ENCODE measurements at regions not wholly inside any gene's neighbourhood (a gene's known extent, or its start where the extent isn't known, plus 50 kb on each side); places are given as distances from the start of the nearest gene placed in this dataset.

DNA sequence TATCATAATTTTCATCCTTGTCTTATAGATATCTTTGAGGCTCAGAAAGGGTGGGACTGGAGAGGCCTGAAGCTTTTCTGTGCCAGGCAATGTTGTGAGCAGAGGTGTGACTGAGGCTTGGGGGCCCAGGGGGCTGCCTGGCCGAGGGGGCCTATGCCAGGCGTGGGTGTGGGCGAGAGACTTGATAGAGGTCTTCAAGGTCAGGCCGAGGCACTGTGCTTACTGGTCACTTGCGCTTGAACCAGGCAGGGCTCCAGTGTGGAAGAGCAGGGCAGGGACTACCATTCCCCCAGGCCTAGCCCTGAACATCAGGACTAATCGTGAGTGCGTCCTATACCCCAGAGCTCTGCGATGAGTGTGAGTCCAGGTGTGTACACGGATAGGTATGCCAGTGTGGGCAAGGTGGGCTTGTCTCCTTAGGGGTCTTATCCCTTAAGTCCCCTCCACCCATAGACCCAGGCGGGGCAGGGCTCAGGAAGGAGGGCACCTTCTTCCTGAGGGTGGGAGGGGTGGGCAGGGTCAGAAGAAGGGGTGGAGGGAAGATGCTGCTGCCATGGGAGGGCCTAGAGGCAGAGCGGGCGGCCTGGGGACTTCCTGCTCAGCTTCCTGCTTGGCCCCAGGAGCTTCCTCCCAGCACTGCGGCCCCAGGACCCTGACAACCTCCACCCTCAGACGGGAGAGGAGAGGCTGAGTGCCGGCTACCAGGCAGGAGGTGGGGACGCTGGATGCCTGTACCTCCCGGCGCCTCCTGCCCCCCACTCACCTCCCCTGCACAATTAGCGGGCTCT, 84.7 kb downstream of the LINGO1 start:
- H3K4me1 Mint-ChIP-seq, result peaks cover under 1 to 4% (median 3%) of the 10 kb centered on the region in 4 donors
- POLR2A ChIA-PET, result no interaction called here
- no peak overlapping the region for H3K4me3 Mint-ChIP-seq
- DNase-seq (peak in 1 of 10 donors; percentile 55), ATAC-seq (no peak)
- H3K27me3 Mint-ChIP-seq, result peaks cover 0 to 5% (median 0%) of the 10 kb centered on the region in 5 donors
- H3K9me3 Mint-ChIP-seq, result no peaks in the 10 kb centered on the region
- no peak overlapping the region for H3K27ac Mint-ChIP-seq
- no peaks in the 10 kb centered on the region for H3K36me3 Mint-ChIP-seq

DNA sequence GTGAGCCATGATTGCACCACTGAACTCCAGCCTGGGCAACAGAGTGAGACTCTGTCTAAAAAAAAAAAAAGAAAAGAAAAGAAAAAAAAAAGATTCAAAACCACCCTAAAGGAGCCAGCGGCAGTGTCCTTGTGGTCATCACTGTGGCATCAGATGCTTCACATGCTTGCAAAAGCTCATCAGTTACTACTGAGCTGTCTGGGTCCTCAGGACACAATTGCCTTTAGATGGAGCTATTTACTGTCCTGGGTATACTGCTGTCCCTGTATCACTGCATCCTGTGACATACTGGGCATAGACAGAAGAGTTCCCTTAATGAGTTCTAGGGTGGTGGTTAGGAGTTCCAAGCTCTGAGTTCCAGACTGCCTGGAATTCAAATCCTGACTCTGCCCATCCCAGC, 85.8 kb downstream of the LINGO1 start:
- DNase-seq, result no peak
- POLR2A ChIA-PET, result no interaction called here
- Mint-ChIP-seq H3K4me3 (no peak overlapping the region), H3K36me3 (no peaks in the 10 kb centered on the region), H3K27me3 (peaks cover 0 to 4% (median 0%) of the 10 kb centered on the region in 5 donors), H3K4me1 (peaks cover 4 to 10% (median 9%) of the 10 kb centered on the region in 4 donors), H3K9me3 (no peaks in the 10 kb centered on the region), H3K27ac (no peak overlapping the region)
- no peak for ATAC-seq

DNA sequence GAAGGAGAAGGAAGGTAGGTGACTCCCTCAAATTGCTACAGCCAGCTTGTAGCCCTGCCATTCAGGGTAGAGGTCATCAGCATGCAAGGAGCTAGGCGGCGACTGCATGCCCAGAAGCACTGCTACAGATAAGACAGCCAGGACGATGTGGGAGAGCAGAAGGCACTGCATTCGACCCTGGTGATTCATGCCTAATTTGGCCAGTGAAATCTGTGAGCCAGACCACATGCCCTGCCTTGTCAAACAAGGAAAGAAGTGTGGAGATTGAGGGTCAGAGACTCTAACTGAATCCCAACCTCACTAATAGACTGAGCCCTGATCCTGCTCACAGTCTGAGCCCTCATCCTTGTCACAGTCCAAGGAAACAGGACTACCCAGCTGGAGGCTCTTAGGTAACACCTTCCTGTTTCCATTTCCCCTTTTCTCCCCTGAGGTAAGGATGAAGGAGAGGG, 86.6 kb downstream of the LINGO1 start:
- no peaks in the 10 kb centered on the region for H3K36me3 Mint-ChIP-seq
- peaks cover 4 to 10% (median 9%) of the 10 kb centered on the region in 4 donors for H3K4me1 Mint-ChIP-seq
- H3K9me3 Mint-ChIP-seq, result no peaks in the 10 kb centered on the region
- no peak overlapping the region for H3K4me3 Mint-ChIP-seq
- ATAC-seq, result no peak
- H3K27ac Mint-ChIP-seq, result no peak overlapping the region
- no peak for DNase-seq
- POLR2A ChIA-PET, result no interaction called here
- peaks cover 0 to 4% (median 0%) of the 10 kb centered on the region in 5 donors for H3K27me3 Mint-ChIP-seq

DNA sequence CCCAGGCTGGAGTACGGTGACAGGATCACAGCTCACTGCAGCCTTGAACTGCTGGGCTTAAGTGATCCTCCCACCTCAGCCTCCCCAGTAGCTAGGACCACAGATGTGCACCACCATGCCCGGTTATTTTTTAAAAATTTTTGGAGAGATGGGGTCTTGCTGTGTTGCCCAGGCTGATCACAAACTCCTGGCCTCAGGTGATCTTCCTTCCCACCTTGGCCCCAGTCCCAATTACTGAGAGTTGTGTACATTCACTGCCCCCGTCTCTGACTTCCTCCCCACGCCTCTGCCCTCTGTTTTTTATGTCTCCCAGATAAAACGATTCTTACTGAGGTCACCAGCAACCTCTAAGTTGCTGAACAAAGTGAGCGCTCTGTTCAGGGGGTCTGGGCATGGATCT, 87.7 kb downstream of the LINGO1 start:
- peaks cover 4 to 11% (median 9%) of the 10 kb centered on the region in 4 donors for H3K4me1 Mint-ChIP-seq
- no peak for ATAC-seq
- H3K27ac Mint-ChIP-seq, result no peak overlapping the region
- no peak for DNase-seq
- H3K27me3 Mint-ChIP-seq, result peaks cover 0 to 4% (median 0%) of the 10 kb centered on the region in 5 donors
- H3K9me3 Mint-ChIP-seq, result no peaks in the 10 kb centered on the region
- H3K36me3 Mint-ChIP-seq, result no peaks in the 10 kb centered on the region
- POLR2A ChIA-PET, result no interaction called here
- H3K4me3 Mint-ChIP-seq, result peak overlapping the region in 4 of 10 donors; percentile 26 to 64 (median 34)

DNA sequence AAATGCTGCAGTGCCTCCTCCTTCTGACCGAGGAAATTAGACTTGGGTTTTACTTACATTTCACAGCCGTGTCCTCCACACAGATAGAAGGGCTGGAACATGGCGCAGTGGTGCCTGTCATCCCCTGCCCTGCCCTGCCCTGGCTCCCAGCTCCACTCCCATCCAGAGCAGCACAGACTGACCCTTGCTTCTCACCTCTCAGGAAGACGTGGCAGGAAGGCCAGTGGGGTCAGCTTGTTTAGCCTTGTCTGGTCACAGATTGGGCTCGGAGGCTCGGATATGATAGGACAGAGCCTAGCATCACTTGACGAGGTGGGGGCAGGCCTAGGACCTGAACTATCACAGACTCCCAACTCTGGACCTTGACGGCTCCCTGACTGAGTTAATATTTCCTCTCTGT, 88.5 kb downstream of the LINGO1 start:
- Mint-ChIP-seq H3K27ac (peak overlapping the region in 3 of 10 donors; percentile 43 to 67 (median 66)), H3K4me3 (peak overlapping the region; percentile 16 to 90 (median 78)), H3K36me3 (no peaks in the 10 kb centered on the region), H3K4me1 (peaks cover 4 to 11% (median 9%) of the 10 kb centered on the region in 4 donors), H3K27me3 (peaks cover 0 to 4% (median 0%) of the 10 kb centered on the region in 5 donors), H3K9me3 (no peaks in the 10 kb centered on the region)
- ATAC-seq (no peak), DNase-seq (no peak)
- POLR2A ChIA-PET, result interaction anchor here (1.3 kb wide), 2 partner anchors 125 to 549 kb away, joined by 3 to 4 read pairs; no protein-coding TSS in a partner anchor

DNA sequence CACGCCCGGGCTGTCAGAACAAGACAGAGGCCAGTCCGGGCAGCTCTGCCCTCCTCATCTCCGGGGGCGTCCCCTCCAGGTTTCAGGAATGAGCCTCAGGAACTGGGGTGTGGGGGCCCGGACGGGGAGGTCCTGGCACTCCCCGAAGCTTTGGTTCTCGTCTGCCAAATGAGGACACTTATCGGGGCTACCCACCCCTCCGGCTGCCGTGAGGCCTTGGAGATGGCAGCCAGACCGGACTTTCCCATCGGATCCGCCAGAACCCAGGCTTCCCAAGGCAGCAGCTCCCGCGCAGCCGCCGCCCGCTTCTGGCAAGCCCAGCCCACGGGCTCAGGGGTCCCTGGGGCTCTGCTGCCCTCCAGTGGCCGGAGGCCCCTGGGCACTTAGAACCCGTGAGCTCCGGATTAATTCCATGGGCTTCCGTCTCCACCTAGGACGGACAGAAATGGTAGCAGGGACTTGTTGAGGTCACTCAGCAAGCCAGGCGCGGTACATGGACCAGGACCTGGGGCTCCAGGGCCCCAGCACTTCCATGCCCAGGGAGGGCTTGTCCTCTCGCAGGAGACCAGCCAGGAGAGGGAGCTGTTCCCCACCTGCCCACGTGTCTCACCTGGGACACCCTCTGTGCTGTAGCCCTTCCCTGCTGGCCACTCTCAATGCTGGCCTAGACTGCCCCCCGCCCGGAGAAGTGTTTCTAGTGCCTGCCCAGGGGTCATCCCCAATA, 89.4 kb downstream of the LINGO1 start:
- Mint-ChIP-seq H3K4me3 (peak overlapping the region; percentile 68 to 90 (median 78)), H3K36me3 (no peaks in the 10 kb centered on the region), H3K4me1 (peaks cover 4 to 14% (median 9%) of the 10 kb centered on the region in 4 donors), H3K27me3 (peaks cover 0 to 4% (median 0%) of the 10 kb centered on the region in 5 donors), H3K9me3 (no peaks in the 10 kb centered on the region), H3K27ac (peak overlapping the region in 7 of 10 donors; percentile 43 to 83 (median 66))
- DNase-seq, result peak; percentile 49 to 84 (median 73)
- ATAC-seq, result peak; percentile 96 to 99
- POLR2A ChIA-PET, result interaction anchor here (0.6 to 1.3 kb wide), 4 partner anchors 124 to 1358 kb away, joined by 3 to 4 read pairs (median 3); no protein-coding TSS in a partner anchor

DNA sequence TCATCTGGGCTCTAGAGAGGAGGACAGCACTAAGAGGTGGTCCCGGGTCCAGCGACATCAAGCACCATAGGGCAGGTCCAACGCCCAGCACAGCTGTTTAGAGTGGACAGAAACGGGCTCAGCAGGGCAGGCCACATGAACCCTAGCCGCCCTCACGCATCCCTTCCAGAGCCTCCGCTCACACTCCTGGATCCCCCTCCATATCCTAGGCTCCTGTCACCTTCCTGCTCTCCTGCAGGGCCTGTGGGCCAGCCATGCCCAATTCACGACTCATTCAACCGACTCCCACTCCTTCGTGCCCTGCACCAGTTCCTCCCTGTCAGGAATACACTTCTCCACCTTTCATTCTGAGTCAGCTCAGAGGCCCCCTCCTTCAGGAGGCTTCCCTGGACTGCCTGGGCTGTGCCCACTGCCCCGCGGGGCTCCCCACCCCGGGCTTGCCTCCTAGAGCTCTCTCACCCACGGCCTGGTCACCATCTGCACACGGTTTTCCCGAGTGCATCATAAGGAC, 90.2 kb downstream of the LINGO1 start:
- Mint-ChIP-seq H3K36me3 (no peaks in the 10 kb centered on the region), H3K9me3 (no peaks in the 10 kb centered on the region), H3K27me3 (peaks cover 0 to 4% (median 0%) of the 10 kb centered on the region in 5 donors), H3K27ac (peak overlapping the region in 4 of 10 donors; percentile 38 to 72 (median 60)), H3K4me1 (peaks cover 4 to 22% (median 9%) of the 10 kb centered on the region in 4 donors), H3K4me3 (peak overlapping the region; percentile 68 to 90 (median 78))
- DNase-seq (no peak), ATAC-seq (no peak)
- POLR2A ChIA-PET, result interaction anchor here (1.1 kb wide), 1 partner anchor 424 kb away, joined by 3 read pairs; no protein-coding TSS in a partner anchor

DNA sequence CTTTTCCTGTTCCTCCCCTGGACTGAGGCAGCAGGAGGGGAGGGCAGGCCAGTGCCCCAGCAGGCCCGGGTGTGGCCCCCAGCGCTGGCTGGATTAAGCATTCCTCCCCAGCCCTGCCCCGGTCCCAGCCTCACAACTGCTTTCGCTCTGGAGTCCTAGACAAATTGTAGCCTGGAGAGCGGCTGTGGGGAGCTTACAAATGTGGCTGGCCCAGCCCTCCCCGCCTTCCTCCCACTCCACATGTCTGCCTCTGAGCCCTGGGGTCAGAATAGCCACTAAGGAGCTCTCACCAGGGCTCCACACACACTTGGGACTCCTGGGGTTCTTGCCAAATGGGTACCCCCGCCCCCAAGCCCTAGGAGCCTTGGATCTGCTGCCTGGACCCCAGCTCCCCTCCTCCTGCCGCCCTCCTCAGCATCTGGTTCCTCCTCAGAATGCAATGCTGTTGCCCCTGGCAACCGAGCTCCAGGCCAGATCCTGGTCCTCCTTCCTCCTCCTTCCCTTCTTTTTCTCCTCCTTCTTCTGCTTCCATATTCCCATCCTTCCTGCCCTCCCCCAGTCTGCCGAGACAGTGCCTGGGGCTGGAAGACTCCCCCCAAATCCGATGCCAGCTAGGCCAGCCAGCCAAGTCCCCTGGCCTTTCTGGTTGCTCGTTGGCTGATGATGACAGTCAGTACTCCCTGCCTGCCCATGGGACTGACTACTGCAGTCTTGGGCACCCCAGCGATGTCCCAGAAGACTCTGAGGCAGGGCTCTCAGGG, 91.1 kb downstream of the LINGO1 start:
- Mint-ChIP-seq H3K36me3 (no peaks in the 10 kb centered on the region), H3K27ac (peak overlapping the region in 1 of 10 donors; percentile 51), H3K4me1 (peaks cover 4 to 23% (median 9%) of the 10 kb centered on the region in 4 donors), H3K4me3 (peak overlapping the region in 4 of 10 donors; percentile 75 to 90 (median 77)), H3K9me3 (no peaks in the 10 kb centered on the region), H3K27me3 (peaks cover 0 to 12% (median 0%) of the 10 kb centered on the region in 5 donors)
- DNase-seq, result no peak
- POLR2A ChIA-PET, result no interaction called here
- no peak for ATAC-seq

DNA sequence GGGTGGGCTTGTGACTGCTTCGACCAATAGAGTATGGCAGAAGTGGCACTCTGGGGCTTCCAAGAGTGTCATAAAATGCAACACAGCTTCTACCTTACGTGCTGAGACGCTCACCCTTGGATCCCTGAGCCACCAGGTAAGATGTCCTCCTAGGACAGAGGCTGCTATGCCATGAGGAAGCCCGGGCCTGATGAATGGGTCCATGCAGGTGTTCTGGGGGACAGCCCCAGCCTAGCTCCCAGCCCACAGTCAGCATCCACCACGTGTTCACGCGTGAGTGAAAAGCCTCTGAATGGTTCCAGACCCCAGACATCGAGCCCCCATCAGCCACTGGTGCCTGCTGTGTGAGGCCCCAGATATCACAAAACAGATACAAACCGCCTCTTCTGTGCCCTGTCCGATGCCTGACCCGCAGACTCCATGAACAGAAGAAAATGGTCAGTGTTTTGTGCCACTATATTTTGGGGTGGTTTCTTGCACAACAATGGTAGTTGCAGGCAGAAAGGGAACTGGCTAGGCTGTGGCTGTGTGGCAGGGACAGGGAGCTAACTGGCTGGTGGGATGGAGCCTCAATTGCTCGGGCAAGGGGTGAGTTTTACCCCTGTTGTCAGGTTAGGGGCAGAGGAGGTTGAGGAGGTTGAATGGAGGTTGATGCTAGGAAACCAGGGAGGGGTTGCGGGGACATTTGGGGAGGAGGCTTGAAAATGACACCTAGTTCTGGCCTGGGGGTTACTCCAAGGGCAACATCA, 92.2 kb downstream of the LINGO1 start:
- Mint-ChIP-seq H3K27me3 (peaks cover 0 to 12% (median 2%) of the 10 kb centered on the region in 5 donors), H3K36me3 (no peaks in the 10 kb centered on the region), H3K4me3 (peak overlapping the region in 3 of 10 donors; percentile 25 to 59 (median 33)), H3K27ac (peak overlapping the region in 3 of 10 donors; percentile 38 to 47 (median 40)), H3K4me1 (peaks cover 4 to 23% (median 9%) of the 10 kb centered on the region in 4 donors), H3K9me3 (no peaks in the 10 kb centered on the region)
- DNase-seq (no peak), ATAC-seq (no peak)
- POLR2A ChIA-PET, result no interaction called here

DNA sequence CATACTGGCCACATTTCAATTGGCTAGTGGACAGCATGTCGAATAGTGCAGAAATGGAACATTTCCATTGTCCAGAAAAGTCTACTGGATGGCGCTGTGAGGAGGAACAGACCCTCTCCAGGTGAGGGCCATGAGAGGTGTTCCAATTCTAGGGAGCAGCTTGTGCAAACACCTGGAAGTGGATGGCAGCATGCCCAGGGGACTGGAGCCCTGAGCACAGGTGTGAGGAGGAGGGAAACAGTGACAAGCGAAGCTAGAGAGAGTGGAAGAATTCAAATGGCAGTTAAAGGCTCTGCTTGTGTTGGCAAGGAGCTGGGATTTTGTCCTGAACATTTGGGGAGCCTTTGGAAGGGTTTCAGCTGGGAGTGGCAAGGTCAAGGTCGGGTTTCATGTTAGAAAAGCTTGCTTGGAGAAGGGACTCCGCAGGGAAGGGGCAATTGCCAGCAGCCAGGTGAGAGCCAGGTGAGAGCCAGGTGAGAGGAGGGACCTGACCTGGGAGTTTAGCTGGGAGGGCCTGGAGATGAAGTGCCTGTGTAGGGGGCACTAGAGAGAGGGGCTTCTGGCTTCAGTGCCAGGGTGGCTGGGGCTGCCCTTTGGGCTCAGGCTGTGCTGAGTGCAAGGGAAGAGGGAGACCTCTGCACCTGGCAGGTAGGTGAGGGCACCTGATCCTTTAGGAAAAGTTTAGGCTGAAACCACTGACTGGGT, 93.8 kb downstream of the LINGO1 start:
- H3K4me1 Mint-ChIP-seq, result peaks cover 4 to 23% (median 9%) of the 10 kb centered on the region in 4 donors
- ATAC-seq, result no peak
- H3K9me3 Mint-ChIP-seq, result no peaks in the 10 kb centered on the region
- H3K4me3 Mint-ChIP-seq, result peak overlapping the region in 1 of 10 donors; percentile 26
- no peaks in the 10 kb centered on the region for H3K36me3 Mint-ChIP-seq
- H3K27ac Mint-ChIP-seq, result peak overlapping the region in 1 of 10 donors; percentile 28
- H3K27me3 Mint-ChIP-seq, result peaks cover 0 to 10% (median 2%) of the 10 kb centered on the region in 5 donors
- POLR2A ChIA-PET, result interaction anchor here (0.6 kb wide), 1 partner anchor 798 kb away, joined by 3 read pairs; no protein-coding TSS in a partner anchor
- DNase-seq, result no peak

DNA sequence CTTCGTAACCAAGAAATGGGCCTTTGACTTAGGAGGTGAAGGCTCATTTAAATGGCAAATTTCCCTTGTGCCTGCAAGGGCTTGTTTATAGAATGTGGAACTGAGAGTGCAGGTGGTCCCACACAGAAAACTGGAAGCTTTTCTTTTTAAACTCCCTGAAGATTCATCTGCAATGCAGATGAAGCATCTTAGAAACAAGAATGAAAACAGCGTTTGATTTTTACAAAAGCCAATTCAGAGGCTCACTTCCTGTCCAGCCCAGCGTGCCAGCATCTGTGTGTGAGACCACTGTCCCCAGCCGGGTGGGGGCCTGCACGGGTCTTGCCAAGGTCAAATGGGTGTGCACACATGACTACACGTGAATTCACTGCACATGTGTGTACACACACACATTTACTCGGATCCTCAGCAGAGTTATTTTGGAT, 94.7 kb downstream of the LINGO1 start:
- H3K27me3 Mint-ChIP-seq, result peaks cover 0 to 10% (median 4%) of the 10 kb centered on the region in 5 donors
- no peaks in the 10 kb centered on the region for H3K36me3 Mint-ChIP-seq
- H3K27ac Mint-ChIP-seq, result no peak overlapping the region
- no peak for ATAC-seq
- no peaks in the 10 kb centered on the region for H3K9me3 Mint-ChIP-seq
- no peak for DNase-seq
- H3K4me1 Mint-ChIP-seq, result peaks cover 3 to 23% (median 7%) of the 10 kb centered on the region in 4 donors
- POLR2A ChIA-PET, result interaction anchor here (0.6 kb wide), 1 partner anchor 797 kb away, joined by 3 read pairs; no protein-coding TSS in a partner anchor
- no peak overlapping the region for H3K4me3 Mint-ChIP-seq

Data from naive thymus-derived CD8-positive, alpha-beta T cell (primary cell).